Activated T-helper 17 cell treated with anti-CD3 and anti-CD28 coated beads, Interleukin-2, amount 50 U/mL, for 72 hours (primary cell): ENCODE measurements at regions not wholly inside any gene's neighbourhood (a gene's known extent, or its start where the extent isn't known, plus 50 kb on each side); places are given as distances from the start of the nearest gene placed in this dataset.
A peak's percentile ranks its signal among the peaks of the same experiment; 100 is the strongest.
"Not testable (repeated sequence)": the region's sequence is repeated elsewhere in the genome, so short reads cannot be mapped to it uniquely, and the experiment has no call there.

Experiments
- ATAC-seq: fragments of 150-1000 bp; cut with Tn5 transposase; replicated peaks from 2 replicates; pipeline ENCODE4 v1.10.0; 2021; ENCODE audit warnings: mild to moderate bottlenecking, moderate library complexity
- H3K27ac Mint-ChIP-seq: one replicate; pipeline ENCODE4 v1.8.0; 2022; ENCODE audit warnings: mixed read lengths
- H3K27me3 Mint-ChIP-seq: one replicate; pipeline ENCODE4 v1.8.0; 2022; ENCODE audit warnings: mixed read lengths
- H3K36me3 Mint-ChIP-seq: one replicate; pipeline ENCODE4 v1.8.0; 2022; ENCODE audit warnings: low read depth, mild to moderate bottlenecking, mixed read lengths
- H3K4me1 Mint-ChIP-seq: one replicate; pipeline ENCODE4 v1.8.0; 2022; ENCODE audit warnings: mixed read lengths
- H3K4me3 Mint-ChIP-seq: one replicate; pipeline ENCODE4 v1.8.0; 2022; ENCODE audit warnings: mild to moderate bottlenecking, mixed read lengths
- H3K9me3 Mint-ChIP-seq: one replicate; pipeline ENCODE4 v1.8.0; 2022; ENCODE audit warnings: mixed read lengths

DNA sequence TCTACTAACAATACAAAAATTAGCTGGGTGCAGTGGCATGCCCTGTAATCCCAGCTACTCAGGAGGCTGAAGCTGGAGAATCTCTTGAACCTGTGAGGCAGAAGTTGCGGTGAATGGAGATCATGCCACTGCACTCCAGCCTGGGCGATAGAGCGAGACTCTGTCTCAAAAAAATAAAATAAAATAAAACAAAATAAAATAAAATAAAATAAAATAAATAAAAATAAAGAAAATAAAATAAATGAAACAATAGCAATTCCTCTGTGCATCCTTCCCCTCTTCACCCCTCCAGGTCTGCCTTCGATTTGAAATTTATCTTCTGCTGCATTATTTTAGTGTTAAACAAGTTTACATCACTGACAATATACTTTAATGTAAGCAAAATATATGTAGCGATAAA lies 63.0 kb upstream of the UXS1 start:
- H3K4me3 Mint-ChIP-seq = no peak overlapping the region
- no peak overlapping the region for H3K27ac Mint-ChIP-seq
- no peaks in the 10 kb centered on the region for H3K4me1 Mint-ChIP-seq
- no peak for ATAC-seq
- no peaks in the 10 kb centered on the region for H3K9me3 Mint-ChIP-seq
- H3K27me3 Mint-ChIP-seq = no peaks in the 10 kb centered on the region
- H3K36me3 Mint-ChIP-seq = no peaks in the 10 kb centered on the region

DNA sequence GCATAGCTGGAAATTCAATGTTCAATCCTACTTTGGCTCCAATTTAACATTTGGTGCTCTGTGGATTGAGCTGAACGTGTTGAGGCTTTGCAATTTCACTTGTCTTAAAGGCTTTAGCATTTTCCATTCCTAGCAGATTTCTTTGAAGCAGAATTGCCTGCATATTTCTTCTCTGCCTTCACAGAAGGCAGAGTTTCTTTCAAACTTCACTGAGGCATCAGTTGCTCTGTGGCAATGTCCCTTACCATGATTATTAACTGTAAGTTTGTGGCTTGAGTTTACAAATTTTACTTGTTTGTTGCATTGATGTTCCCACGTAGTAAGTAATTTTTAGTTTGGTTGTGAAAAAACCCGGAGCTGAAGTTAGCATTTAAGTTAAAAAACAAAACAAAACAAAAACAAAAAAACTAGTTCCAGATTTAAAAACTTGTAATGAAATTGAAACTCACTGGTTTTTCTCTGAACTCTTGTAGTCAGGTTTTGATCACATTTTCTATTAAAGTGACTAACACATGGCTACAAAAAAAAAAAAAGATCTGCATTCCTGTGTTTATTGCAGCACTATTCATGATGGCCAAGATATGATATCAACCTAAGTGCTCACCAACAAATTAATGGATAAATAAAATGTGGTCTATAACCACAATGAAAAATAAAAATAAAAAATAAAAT lies 55.2 kb upstream of the UXS1 start:
- not testable (repeated sequence) for H3K4me1 Mint-ChIP-seq, H3K4me3 Mint-ChIP-seq, H3K27ac Mint-ChIP-seq, H3K27me3 Mint-ChIP-seq, H3K36me3 Mint-ChIP-seq, H3K9me3 Mint-ChIP-seq
- ATAC-seq = peak; percentile 64

DNA sequence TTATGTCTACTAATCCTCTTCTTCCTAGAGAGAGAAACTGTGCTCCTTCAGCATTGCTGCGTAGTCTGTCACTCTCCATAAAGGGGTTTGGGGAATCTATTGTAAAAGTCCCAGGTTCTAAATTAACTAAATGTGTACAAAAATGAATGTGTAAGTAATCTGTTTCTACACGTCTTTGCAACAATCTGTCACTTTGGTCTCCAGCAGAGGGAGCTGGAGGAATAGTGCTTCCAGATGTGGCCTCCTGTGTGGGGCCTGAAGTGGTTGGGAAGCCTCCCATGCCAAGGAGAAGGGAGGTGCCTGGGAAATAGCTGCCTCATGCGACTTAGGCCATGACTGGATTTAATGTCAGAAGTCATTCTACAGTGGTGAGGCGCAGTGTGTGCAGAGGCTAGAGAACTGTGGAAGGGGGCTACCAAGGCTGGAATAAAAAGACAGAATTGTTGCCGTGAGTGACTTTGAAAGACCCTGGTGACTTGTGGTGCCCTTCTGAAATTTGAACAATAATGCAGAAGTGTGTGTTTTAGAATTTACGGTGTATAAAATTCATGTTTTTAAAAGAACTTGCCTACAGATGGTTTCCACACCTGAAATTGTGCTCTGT lies 54.5 kb upstream of the UXS1 start:
- ATAC-seq = peak; percentile 28
- H3K4me1 Mint-ChIP-seq, H3K27me3 Mint-ChIP-seq, H3K27ac Mint-ChIP-seq, H3K4me3 Mint-ChIP-seq, H3K36me3 Mint-ChIP-seq, H3K9me3 Mint-ChIP-seq: not testable (repeated sequence)
